ENCODE measurements at regions not wholly inside any gene's neighbourhood (a gene's known extent, or its start where the extent isn't known, plus 50 kb on each side); places are given as distances from the start of the nearest gene placed in this dataset.

DNA sequence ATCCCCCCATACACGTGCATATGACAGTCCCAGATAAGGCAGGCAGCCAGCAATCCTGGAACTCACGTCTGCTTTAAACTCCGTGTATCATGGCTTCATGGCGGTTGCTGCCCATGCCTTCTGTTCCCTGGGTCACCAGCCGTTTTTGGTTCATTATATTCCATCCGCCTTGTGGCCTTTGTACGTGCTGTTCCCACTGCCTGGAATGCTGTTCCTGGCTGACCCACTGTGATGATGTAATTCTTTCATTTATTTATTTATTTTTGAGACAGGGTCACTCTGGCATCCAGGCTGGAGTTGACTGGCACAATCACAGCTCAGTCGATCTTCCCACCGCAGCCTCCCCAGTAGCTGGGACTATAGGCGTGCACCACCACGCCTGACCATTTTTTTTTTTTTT is 136.7 kb upstream of the GSE1 start:
- no peak overlapping the region for H3K4me3 ChIP-seq
- H3K4me1 ChIP-seq = peaks cover 47% of the 10 kb centered on the region
- H3K27me3 ChIP-seq = no peaks in the 10 kb centered on the region
- 88 to 95% methylated on average over 10 to 11 of the region's 11 CpGs for WGBS, 2 donors
- H3K36me3 ChIP-seq (ENCODE audit: low read depth, missing control alignments) = no peaks in the 10 kb centered on the region
- H3K9me3 ChIP-seq = no peaks in the 10 kb centered on the region
- no peak for TF ChIP-seq POLR2A (IDR thresholded peaks at IDR 0.05)
- TF ChIP-seq, protein P1, sequence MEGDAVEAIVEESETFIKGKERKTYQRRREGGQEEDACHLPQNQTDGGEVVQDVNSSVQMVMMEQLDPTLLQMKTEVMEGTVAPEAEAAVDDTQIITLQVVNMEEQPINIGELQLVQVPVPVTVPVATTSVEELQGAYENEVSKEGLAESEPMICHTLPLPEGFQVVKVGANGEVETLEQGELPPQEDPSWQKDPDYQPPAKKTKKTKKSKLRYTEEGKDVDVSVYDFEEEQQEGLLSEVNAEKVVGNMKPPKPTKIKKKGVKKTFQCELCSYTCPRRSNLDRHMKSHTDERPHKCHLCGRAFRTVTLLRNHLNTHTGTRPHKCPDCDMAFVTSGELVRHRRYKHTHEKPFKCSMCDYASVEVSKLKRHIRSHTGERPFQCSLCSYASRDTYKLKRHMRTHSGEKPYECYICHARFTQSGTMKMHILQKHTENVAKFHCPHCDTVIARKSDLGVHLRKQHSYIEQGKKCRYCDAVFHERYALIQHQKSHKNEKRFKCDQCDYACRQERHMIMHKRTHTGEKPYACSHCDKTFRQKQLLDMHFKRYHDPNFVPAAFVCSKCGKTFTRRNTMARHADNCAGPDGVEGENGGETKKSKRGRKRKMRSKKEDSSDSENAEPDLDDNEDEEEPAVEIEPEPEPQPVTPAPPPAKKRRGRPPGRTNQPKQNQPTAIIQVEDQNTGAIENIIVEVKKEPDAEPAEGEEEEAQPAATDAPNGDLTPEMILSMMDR (IDR thresholded peaks at IDR 0.05) = no peak
- intact Hi-C loops (cut with DNase I; ENCODE audit: low total_unique reads) = no loop called here
- no peak overlapping the region for H3K27ac ChIP-seq
- no peak for DNase-seq

DNA sequence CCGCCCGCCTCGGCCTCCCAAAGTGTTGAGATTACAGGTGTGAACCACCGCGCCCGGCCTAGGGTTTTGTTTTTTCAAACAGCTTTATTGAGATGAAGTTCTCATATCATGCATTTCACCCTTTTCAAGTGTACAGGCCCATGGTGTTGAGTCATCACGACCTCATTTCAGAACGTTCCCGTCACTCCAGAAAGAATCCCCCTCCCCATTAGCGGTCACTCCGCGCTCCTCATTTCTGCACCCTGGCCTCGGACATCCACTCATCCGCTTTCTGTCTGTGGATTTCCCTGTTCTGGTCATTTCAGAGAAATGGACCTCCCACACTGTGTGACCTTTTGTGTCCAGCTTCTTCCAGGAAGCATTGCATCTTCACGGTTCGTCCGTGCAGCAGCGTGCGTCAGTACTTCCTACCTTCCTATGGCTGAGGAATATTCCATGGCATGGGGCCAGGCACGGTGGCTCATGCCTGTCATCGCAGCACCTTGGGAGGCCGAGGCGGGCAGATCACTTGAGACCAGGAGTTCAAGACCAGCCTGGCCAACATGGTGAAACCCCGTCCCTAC is 135.2 kb upstream of the GSE1 start:
- TF ChIP-seq, protein P1 (IDR thresholded peaks at IDR 0.05) = no peak
- no peak for TF ChIP-seq POLR2A (IDR thresholded peaks at IDR 0.05)
- Histone ChIP-seq H3K27me3 (no peaks in the 10 kb centered on the region), H3K4me3 (no peak overlapping the region), H3K27ac (no peak overlapping the region), H3K9me3 (no peaks in the 10 kb centered on the region), H3K36me3 (ENCODE audit: low read depth, missing control alignments) (no peaks in the 10 kb centered on the region), H3K4me1 (peaks cover 34% of the 10 kb centered on the region)
- intact Hi-C loops (cut with DNase I; ENCODE audit: low total_unique reads) = no loop called here
- WGBS, 2 donors = 81 to 82% methylated on average over 24 of the region's 24 CpGs
- no peak for DNase-seq

DNA sequence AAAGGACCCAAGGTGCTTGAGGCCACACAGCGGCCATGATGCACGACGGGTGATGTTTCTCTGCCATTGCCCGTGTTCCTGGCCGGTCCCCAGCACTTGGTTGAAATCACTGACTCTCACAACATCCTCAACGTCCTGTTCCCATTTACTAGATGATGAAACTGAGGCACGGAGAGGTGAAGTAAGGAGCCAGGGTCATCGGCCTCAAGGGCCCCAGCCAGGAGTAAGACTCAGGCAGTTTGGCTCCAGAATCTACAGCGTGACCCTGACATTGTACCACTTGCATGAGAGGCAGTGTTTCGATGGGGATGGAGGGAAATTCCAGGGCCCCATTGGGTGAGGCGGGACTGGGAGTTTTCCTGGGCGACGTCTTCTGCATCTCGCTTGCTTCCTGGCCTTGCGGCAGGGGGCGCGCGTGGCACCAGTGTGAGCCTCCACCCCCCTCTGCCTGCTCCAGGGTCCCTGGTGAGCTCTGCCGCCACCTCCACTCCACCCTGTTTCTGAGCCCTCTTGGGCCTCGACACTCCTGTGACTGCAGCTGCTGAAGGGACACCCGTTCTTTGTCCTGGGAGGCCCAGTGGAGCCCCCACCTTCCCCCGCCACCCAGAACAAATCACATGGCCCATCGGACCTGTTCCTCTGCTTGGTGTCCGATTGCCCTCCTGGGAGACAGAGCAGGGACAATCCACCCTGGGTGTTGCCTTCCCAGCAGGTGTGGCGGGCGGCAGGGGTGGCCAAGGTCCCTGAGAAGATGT is 133.0 kb upstream of the GSE1 start:
- Histone ChIP-seq H3K4me1 (peaks cover 11% of the 10 kb centered on the region), H3K27me3 (no peaks in the 10 kb centered on the region), H3K4me3 (no peak overlapping the region), H3K36me3 (ENCODE audit: low read depth, missing control alignments) (no peaks in the 10 kb centered on the region), H3K9me3 (no peaks in the 10 kb centered on the region), H3K27ac (peak overlapping the region in 1 of 2 donors; percentile 61)
- DNase-seq = peak; percentile 38
- intact Hi-C loops (cut with DNase I; ENCODE audit: low total_unique reads) = no loop called here
- TF ChIP-seq, protein P1 (IDR thresholded peaks at IDR 0.05) = no peak
- no peak for TF ChIP-seq POLR2A (IDR thresholded peaks at IDR 0.05)
- 71 to 75% methylated on average over 18 to 26 of the region's 26 CpGs for WGBS, 2 donors

DNA sequence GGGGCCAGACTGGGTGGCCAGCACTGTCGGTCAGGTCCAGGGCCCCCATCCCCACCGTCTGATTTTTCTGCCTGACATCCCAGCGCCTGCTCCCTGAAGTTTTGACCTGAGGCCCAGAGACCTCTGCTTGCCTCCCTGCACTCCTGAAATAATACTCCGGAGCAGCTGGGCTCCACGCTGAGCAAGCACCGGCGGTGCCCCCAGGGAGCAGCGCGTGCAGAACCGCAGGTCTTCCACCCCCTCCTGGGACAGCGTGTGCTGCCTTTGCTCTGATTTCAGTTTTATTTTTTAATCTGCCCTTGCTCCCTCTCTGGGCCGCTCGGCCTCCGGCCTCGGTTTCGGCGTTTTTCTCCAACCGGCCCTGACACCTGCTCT is 132.4 kb upstream of the GSE1 start:
- no peaks in the 10 kb centered on the region for H3K27me3 ChIP-seq
- no peak for DNase-seq
- TF ChIP-seq, protein P1 (IDR thresholded peaks at IDR 0.05) = no peak
- TF ChIP-seq POLR2A (IDR thresholded peaks at IDR 0.05) = no peak
- intact Hi-C loops (cut with DNase I; ENCODE audit: low total_unique reads) = no loop called here
- peak overlapping the region; percentile 7 to 61 for H3K27ac ChIP-seq
- no peak overlapping the region for H3K4me3 ChIP-seq
- no peaks in the 10 kb centered on the region for H3K36me3 ChIP-seq (ENCODE audit: low read depth, missing control alignments)
- WGBS, 2 donors = 36 to 40% methylated on average over 16 to 18 of the region's 18 CpGs
- peaks cover 7% of the 10 kb centered on the region for H3K4me1 ChIP-seq
- H3K9me3 ChIP-seq = no peaks in the 10 kb centered on the region

DNA sequence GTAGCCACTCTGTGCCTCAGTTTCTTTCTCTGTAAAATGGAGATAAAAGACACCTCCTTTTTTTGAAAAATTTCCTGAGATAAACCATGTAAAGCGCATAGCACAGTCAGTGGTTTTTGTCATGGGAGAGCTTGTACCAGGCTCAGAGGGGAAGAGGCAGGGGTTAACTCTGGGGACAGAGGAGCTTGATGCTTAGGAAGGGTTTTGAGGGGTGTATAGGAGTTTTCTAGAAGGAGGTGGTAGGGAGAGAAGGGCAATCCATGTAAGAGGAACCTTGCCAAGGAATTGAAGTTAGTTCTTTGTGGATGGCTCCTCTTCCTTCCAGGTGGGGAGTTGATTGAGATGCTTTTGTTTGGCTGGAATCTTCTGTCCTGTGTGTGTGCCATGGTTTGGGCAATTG is 131.9 kb upstream of the GSE1 start:
- no peaks in the 10 kb centered on the region for H3K36me3 ChIP-seq (ENCODE audit: low read depth, missing control alignments)
- intact Hi-C loops (cut with DNase I; ENCODE audit: low total_unique reads) = no loop called here
- DNase-seq = no peak
- WGBS, 2 donors = 91 to 97% methylated on average over 1 of the region's 1 CpG
- no peaks in the 10 kb centered on the region for H3K27me3 ChIP-seq
- no peak for TF ChIP-seq POLR2A (IDR thresholded peaks at IDR 0.05)
- TF ChIP-seq, protein P1 (IDR thresholded peaks at IDR 0.05) = no peak
- peaks cover 7% of the 10 kb centered on the region for H3K4me1 ChIP-seq
- no peaks in the 10 kb centered on the region for H3K9me3 ChIP-seq
- peak overlapping the region; percentile 7 to 61 for H3K27ac ChIP-seq
- H3K4me3 ChIP-seq = no peak overlapping the region
